Activated CD8-positive, alpha-beta T cell treated with anti-CD3 and anti-CD28 coated beads for 36 hours (primary cell): ENCODE measurements at regions not wholly inside any gene's neighbourhood (a gene's known extent, or its start where the extent isn't known, plus 50 kb on each side); places are given as distances from the start of the nearest gene placed in this dataset.

ENCODE experiments used
- ATAC-seq: fragments of 200-7000 bp; cut with Tn5 transposase; one replicate; pipeline ENCODE4 v1.10.0; 2021; ENCODE audit warnings: mild to moderate bottlenecking, moderate library complexity
- CTCF ChIA-PET: fragments of 350-600 bp; sonication (Branson Sonifier 250); formaldehyde crosslinking; loops from one replicate; lab custom pipeline; 2021; ENCODE audit warnings: antibody characterized with exemption; lab: Charles Lee
- POLR2A ChIA-PET: fragments of 350-600 bp; sonication (Branson Sonifier 250); formaldehyde crosslinking; loops from one replicate; lab custom pipeline; 2021; ENCODE audit warnings: antibody characterized with exemption; lab: Charles Lee
- DNase-seq: peaks from one replicate; pipeline ENCODE4 v3.0.0-alpha.2; 2020
- H3K27ac Mint-ChIP-seq: one replicate; pipeline ENCODE4 v1.8.0; 2021; ENCODE audit warnings: mild to moderate bottlenecking, mixed read lengths
- H3K27me3 Mint-ChIP-seq: one replicate; pipeline ENCODE4 v1.8.0; 2021; ENCODE audit warnings: mixed read lengths
- H3K36me3 Mint-ChIP-seq: one replicate; pipeline ENCODE4 v1.8.0; 2021; ENCODE audit warnings: low read depth, mixed read lengths
- H3K4me1 Mint-ChIP-seq: one replicate; pipeline ENCODE4 v1.8.0; 2021; ENCODE audit warnings: low read depth, mixed read lengths
- H3K4me3 Mint-ChIP-seq: one replicate; pipeline ENCODE4 v1.8.0; 2021; ENCODE audit warnings: mild to moderate bottlenecking, moderate library complexity, mixed read lengths
- H3K9me3 Mint-ChIP-seq: one replicate; pipeline ENCODE4 v1.8.0; 2021; ENCODE audit warnings: mixed read lengths
- CTCF ChIP-seq: fragments of 200-600 bp; IDR thresholded peaks from one replicate; pipeline ENCODE4 v1.8.0; 2022; ENCODE audit warnings: antibody characterized with exemption, mild to moderate bottlenecking
- intact Hi-C: fragments of 100-400 bp; cut with micrococcal nuclease; formaldehyde crosslinking; loops from one replicate; pipeline ENCODE4 v1.10.0; 2022

- no peaks in the 10 kb centered on the region for H3K4me1 Mint-ChIP-seq
- ChIA-PET POLR2A (no interaction called here), CTCF (interaction anchor here (0.7 kb wide), 1 partner anchor 11 kb away, joined by 3 read pairs; no protein-coding TSS in a partner anchor)
- no peaks in the 10 kb centered on the region for H3K9me3 Mint-ChIP-seq
- TF ChIP-seq CTCF: no peak
- ATAC-seq (no peak), DNase-seq (no peak)
- H3K27me3 Mint-ChIP-seq: peaks cover 9% of the 10 kb centered on the region
- no peak overlapping the region for H3K4me3 Mint-ChIP-seq
- no peaks in the 10 kb centered on the region for H3K36me3 Mint-ChIP-seq
- no peak overlapping the region for H3K27ac Mint-ChIP-seq
- intact Hi-C loops: no loop called here
Observed at GRCh38 chr6:168158980-168159349, 80.0 kb upstream of the FRMD1 start.

- ChIA-PET POLR2A (no interaction called here), CTCF (no interaction called here)
- H3K36me3 Mint-ChIP-seq: no peaks in the 10 kb centered on the region
- no peak overlapping the region for H3K27ac Mint-ChIP-seq
- intact Hi-C loops: no loop called here
- ATAC-seq: no peak
- no peaks in the 10 kb centered on the region for H3K4me1 Mint-ChIP-seq
- H3K4me3 Mint-ChIP-seq: no peak overlapping the region
- no peak for TF ChIP-seq CTCF
- peaks cover 9% of the 10 kb centered on the region for H3K27me3 Mint-ChIP-seq
- H3K9me3 Mint-ChIP-seq: no peaks in the 10 kb centered on the region
- no peak for DNase-seq
Observed at GRCh38 chr6:168158213-168158979, 79.4 kb upstream of the FRMD1 start.

GRCh38 chr6:168157272-168158212 lies 78.5 kb upstream of the FRMD1 start:
- Mint-ChIP-seq H3K27me3 (peaks cover 9% of the 10 kb centered on the region), H3K4me3 (no peak overlapping the region), H3K9me3 (no peaks in the 10 kb centered on the region), H3K4me1 (no peaks in the 10 kb centered on the region), H3K36me3 (no peaks in the 10 kb centered on the region), H3K27ac (no peak overlapping the region)
- DNase-seq: no peak
- no peak for TF ChIP-seq CTCF
- POLR2A ChIA-PET: no interaction called here
- intact Hi-C loops: no loop called here
- no peak for ATAC-seq
- CTCF ChIA-PET: no interaction called here

GRCh38 chr6:168156742-168157265 lies 77.8 kb upstream of the FRMD1 start:
- Mint-ChIP-seq H3K36me3 (no peaks in the 10 kb centered on the region), H3K4me3 (no peak overlapping the region), H3K27me3 (peaks cover 9% of the 10 kb centered on the region), H3K27ac (no peak overlapping the region), H3K9me3 (no peaks in the 10 kb centered on the region), H3K4me1 (no peaks in the 10 kb centered on the region)
- DNase-seq: no peak
- intact Hi-C loops: no loop called here
- no peak for ATAC-seq
- ChIA-PET CTCF (no interaction called here), POLR2A (no interaction called here)
- no peak for TF ChIP-seq CTCF
